NCI-H1436 (cell line): ENCODE measurements at regions not wholly inside any gene's neighbourhood (a gene's known extent, or its start where the extent isn't known, plus 50 kb on each side); places are given as distances from the start of the nearest gene placed in this dataset.

Experiments used
- DNase-seq: peaks from one replicate; lab custom pipeline; 2025; lab: John Stamatoyannopoulos, UW

DNA sequence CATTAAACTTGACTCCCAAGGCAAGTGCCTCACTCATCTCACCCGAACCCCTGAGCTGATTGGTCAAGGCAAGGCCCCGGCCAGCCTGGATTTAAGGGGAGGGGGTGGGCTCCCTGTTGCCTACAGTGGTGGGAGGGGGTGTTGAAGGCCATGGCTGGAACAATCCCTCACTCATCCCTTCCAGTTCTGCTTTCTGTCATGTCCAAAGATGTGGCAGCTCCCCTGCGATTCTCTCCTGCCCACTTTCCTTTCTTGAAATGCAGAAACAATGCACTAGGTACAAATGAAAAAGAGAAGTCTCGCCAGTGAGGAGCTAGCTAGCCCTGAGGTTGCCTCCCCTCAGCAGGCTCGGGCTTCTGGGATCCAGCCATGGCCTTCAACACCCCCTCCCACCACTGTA is 240.9 kb downstream of the SYK start:
- DNase-seq, result no peak

DNA sequence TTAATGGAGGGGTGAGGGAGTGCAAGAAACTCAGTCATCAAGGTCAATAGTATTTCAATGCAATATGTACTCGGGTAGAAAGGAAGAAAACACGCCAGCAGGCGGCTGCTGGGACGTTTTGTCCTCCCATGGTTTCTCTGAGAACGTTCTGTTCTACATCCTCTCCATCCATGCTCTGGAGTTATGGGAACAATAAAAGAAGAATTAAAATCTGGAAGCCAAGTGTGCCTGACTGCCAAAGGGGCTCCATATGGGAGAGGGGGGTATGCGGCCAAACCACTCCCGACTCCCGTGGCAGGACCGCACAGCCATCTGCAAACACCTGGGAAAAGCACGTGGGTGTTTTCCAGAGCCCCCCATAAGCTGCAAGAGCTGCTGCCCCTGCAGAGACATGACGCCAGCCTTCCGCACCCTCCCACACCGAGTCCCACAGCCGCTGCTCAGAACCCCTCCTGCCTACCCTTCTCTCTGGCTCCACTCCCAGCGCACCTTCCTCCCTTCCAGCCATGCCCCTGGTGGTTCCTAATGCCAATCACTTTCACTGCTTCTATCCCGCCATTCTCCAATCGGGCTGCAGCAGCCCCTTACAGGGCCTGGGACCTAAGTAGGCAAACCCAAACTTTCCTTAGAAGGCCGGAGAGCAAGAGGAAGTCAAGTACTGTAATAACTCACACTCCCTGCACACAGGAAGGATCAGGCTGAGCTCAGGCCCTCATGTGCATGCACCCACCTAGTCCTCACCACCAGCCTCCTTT is 241.6 kb downstream of the SYK start:
- DNase-seq, result no peak

DNA sequence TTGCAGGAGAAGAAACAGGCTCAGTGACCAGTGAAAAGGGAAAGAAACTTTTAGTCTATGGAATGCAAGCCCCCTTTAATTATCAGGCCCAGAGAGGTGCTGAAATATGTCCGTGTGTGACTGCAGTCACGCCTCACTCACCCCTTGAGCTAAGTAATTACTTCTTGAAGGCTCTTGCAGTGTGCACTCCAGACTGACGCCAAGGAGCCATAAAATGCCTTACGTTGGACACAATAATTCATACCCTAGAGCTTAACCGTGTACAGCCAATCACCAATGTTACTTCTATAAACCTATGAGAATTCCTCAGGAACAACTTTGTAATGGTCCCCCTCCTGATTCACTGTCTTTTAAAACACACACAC is 242.2 kb downstream of the SYK start:
- DNase-seq, result no peak

DNA sequence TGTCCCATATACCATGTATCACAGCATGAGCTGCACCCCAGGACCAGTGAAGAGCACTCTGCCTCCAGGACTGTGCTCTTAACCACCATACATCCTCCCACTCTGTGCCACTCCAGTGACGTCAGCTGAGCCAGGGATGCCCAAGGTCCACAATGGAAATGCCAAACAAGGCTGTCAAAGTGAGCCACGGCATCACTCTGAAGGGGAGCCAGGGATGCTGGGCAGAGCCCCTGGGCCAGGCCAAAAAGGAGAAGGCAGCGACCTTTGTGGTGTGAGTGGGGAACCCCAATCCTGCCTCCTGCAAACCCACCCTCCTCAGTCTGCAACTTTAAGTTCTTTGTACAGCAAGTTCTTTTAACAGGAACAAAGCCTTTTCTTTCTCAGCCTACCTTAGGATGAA is 242.7 kb downstream of the SYK start:
- DNase-seq, result no peak

DNA sequence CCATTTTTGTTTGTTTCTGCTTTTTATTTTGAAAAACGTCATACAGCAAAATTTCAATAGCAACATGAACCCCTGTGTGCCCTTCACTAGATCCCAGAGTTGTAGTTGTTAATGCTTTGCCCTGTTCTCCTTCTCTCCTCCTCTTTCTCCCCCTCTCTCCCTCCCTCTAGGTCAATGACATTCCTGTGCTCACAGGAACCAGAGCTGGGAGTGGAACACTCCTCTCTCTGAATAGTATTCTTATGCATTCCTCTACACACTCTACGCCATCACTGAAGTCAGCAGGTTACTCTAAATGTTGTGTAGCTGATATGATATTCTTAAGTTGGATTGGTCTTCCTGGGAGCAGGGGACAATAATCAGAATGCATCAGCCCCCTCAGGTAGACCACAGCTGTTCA is 243.4 kb downstream of the SYK start:
- DNase-seq, result no peak

DNA sequence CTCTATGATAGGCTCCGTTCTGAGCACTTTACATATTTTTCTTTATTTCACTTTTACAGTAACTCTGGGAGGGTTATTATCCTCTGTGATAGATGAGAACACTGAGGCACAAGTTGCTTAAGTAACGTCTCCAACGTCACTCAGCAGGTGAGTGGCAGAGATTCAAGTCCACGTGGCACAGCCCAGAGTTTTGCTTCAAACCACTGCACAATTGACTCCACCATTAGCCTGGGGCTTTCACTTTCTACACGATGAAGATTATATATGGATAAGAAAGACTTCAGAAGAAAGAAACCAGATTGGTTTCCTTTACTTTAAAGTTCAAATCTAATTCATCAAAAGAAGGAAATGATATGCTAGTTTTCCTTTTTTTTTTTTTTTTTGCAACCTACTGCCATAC is 245.9 kb downstream of the SYK start:
- DNase-seq, result no peak

DNA sequence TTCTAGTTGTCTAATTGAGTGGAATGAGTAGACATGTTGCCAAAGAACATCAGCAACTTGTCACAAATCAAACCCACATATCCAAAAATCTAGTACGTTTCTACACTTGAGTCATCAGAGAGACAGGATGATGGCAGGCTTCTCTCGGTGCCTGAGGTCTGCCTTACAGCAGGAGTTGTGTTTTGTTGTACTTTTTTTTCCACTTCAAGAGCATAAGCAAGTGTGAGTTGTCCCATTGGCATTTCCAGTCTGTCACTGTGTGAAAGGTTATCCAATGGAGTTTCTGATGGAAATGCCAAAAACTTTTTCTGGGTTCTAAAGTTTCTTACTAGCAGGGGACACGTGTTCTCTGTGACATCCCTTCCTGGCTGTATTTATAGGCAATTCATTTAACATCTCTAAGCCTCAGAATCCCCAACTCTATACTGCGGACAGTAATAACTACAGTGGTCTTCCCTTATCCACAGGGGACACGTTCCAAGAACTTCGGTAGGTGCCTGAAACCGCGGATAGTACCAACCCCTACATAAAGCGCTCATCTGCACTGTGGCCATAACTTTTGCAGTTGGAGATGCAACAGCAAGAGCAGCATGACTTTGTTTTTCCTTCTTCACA is 246.5 kb downstream of the SYK start:
- no peak for DNase-seq

DNA sequence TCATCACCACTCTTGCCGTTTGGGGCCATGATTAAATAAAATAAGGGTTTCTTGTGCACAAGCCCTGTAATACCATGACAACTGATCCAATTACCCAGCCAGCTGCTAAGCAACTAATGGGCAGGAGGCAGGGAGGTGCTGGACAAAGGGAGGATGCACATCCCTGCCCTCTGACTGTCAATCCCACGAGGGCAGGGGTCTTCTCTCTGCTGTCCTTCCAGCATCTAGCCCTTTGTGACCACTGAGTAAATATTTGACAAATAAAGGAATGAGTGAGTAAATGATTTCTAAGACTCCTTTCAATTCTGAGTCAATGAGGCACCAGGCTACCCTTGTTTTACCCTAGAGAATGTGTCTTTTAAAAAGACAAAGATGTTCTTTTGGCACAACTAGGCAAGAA is 247.1 kb downstream of the SYK start:
- no peak for DNase-seq

DNA sequence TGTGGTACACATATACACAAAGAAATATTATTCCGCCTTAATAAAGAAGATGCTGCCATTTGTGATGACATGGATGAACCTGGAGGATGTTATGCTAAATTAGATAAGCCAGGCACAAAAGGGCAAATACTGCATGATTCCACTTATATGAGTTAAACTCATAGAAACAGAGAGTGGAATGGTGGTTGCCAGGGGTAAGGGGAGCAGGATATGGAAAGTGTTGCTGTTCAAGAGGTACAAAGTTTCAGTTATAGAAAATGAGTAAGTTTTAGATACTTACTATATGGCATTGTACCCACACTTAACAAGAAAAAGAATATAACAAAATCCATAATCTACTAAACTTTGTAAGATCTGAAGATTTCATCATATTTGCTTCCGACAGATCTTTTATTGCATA is 252.2 kb downstream of the SYK start:
- no peak for DNase-seq

DNA sequence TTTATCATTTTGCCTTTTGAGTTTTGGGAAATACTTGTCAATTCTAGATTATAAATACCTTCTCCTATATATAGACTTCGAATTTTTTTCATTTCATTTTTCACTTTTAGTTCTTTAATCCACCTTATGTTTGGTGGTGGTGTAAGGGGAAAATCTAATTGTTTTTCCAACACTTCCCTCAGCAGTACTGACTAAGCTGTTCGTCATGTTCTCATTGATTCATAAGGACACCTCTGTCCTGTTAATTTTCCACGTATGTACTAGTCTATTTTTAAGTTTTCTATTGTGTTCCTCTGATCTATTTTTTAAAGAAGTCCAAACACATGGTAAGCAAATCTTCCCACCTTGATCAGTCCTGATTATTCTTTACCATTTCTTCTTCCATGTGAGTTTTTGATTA is 254.2 kb downstream of the SYK start:
- DNase-seq, result no peak

DNA sequence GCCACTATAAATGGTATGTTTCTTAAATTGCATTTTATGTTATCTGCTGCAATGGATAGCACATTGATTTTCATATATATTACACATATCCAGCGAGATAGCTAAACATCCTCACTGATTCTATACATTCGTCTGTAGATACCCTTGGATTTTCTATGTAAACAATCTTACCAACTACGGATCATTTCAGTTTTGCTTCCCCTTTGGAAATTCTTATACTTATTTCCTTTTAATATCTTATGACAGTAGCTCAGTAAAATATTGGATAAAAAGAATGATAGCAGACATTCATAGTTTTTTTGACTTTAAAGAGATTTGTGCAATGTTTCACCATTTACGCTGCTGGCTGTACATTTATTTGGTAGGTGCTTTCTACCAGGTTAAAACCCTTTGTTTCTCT is 254.9 kb downstream of the SYK start:
- no peak for DNase-seq

DNA sequence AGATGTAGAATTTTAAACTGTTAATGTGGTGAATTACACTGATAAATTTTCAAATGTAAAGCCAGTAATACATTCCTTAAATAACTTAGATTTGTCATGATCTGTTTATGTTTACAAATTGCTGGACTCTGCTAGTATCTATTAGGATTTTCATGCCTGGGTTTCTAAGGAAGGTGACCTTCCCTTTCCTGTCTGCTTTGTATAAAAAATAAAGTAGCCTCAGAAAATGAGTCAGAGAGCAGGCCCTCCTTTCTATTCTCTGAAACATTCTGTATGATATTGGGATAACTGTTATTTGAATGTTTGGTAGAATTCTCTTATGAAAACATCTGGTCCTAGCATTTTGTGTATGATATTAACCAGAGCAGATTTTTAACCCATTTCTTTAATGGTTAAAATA is 255.3 kb downstream of the SYK start:
- DNase-seq, result no peak

DNA sequence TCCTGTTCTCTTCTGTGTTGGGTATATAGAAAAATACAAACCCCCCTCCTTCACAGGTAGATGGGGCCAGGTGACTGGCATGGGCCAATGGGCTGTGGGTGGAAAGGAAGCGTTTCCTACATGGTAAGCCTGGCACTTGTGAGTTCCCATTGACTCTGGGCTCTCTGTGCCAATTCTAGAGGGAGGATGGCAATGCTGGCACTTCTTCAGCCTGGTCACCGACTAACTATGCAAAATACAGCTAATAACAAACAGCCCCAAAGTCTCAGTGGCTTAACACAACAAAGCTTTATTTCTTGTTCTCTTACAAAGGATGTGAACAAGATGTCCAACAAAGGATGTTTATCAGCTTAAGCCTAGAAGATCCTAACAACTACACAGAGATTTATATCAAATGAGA is 258.1 kb downstream of the SYK start:
- DNase-seq, result no peak

DNA sequence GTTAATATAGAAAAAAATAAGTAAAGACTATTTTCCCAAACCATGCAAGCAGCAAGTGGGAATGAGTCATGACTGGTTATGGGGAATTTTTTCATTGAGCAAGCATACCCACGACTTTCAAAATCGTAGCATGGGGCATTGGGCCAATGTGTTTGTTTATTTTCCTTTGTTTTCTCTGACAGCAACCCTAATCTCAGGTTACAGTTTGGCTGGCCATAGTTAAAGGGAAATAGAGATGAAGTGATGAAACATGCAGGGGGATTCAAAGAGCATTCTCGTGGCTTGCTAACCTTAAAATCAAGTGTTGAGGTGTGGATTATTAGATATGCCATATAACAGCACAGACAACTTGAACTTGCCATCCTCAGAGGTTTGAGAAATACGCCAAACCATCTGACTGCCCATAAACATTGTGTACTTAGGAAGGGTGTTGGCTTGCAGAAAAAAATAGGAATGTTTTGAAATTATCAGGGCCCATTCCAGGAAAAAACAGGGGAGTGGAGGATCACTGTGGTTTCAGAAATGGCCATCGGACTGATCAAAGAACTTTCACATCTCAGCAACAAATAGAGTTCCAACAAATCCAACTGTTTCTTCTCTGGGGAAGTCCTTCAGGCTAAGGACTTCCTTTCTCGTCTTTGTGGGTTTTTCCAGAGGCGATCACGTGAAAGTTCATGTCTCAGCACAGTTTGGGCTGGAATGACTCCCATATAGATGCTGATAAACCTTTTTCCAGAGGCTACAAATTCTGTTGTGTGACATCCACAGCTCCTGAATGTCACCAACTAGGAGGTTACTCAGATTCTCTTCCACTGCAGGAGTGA is 259.1 kb downstream of the SYK start:
- no peak for DNase-seq

DNA sequence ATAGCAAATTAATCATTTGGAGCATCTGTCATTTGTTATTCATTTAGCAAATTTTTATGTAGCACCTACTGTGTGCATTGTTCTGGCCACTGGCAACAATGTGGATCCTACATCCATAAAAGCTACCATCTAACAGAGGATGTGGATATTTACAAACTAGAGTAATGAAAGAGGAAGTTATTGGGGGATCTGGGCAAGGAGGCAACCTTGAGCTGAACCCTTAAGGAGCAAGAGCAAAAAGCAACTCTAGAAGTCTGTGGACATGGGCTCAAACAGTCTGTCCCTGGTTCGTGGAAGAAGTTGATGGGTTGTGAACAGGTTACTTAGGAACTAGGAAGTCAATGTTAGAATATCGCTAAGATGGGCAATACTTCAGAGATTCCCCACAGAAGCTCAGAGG is 259.9 kb downstream of the SYK start:
- no peak for DNase-seq

DNA sequence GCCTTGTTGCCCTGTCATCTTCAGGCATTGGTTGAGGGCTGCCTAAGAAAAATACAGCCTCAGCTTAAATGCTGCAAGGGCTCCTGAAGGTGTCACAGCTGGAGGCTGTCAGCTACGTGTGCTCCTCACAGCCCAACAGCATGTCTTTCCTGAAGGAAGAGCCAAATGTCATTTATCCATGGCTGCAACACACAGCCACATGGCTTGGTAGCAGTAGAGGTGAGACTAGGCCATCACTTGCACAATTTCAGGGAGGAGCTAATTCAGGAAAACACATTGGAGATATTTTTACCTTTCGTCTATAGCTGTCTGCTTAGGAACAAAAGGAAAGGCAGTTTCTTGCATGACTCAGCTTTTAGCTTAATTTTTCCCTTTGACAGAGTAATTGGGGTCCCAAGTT is 260.7 kb downstream of the SYK start:
- DNase-seq, result no peak

DNA sequence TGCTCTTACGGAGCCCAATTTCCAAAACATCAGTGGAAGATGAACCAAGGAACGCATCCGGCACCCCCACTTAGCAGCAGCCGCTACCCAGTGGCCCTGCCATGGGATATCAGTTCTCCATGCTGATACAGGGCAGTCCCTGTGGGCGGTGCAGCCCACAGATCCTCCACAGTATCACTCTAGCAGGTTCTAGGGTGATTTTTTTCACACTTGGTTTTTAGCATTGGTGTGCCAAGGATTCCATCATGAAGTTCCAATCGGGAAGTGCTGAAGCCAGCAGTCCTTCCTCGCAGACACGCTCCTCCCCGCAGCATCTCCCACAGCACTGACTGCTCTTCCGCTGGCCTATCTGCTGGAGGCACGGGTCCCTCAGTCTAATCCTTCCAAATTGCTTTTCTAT is 261.9 kb downstream of the SYK start:
- no peak for DNase-seq

DNA sequence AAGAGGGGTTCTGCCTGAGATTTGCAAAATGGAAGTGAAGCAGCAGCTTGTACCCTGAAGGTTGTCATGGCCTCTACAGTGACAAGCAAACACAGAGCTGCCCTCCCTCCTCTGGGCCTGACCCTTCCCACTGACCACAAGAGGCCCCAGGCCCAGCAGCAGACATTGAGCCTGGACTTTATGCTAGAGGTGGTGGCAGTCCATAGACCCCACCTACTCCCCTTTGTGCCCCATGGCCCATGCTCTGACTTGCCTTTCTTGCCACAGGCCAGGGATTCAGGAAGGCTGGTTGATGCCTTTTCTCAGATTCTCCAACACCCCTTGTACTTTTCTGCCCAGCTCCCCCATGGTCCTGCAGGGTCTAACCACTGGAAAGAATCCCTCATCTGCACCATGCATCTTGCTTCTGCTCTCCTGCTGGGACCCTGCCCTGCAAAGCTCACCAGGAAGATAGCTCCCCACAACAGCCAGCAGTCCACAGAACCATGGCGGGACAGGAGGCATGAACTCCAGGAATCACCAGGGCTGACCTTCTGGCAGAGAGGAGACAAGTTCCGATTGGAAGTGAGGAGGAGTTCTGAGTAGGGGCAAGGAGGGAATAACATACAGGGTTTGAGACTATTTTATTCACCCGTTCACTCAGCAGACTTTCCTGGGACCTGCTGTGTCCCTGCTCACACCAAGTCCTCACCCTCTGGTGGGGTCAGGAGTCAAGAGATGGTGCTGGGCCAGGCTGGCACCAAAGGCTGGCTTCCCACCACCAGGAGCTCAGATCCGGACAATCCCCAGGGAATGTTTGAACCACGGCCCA is 263.8 kb downstream of the SYK start:
- no peak for DNase-seq

DNA sequence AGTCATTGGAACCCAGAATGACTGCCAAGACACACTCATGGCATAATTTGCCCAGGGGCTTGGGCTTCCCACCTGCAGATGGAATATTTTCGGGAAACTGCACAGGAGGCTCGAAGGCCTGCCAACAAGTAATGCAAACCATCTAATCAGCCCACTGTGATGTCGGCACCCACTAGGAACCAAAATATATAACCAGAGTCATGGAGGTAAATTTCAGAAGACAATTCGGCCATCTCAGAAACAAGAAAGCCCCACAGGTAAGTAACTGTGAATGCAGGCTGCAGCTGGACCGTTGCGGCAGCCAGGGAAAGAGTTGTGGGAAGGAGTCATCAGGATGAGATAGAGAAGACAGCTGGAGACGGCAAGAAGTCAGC is 264.4 kb downstream of the SYK start:
- DNase-seq, result no peak

DNA sequence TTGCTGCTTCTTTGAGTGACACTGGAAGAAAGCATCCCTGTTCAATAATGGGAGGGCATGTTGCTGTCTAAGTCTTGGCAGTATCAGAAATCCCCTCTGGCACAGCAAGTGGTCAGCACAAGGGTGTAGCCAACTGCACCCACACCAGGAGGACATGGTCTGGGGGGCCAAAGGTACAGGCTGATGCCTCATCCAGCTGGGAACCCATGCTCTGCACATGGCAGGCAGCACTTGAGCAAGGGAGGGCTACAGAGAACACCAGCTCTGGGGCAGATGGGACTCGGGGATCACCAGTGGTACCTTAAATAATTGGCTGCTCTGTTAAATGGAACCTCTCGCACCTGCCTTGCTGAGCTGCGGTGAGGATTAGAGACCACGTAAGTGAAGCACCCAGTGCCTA is 265.2 kb downstream of the SYK start:
- no peak for DNase-seq

DNA sequence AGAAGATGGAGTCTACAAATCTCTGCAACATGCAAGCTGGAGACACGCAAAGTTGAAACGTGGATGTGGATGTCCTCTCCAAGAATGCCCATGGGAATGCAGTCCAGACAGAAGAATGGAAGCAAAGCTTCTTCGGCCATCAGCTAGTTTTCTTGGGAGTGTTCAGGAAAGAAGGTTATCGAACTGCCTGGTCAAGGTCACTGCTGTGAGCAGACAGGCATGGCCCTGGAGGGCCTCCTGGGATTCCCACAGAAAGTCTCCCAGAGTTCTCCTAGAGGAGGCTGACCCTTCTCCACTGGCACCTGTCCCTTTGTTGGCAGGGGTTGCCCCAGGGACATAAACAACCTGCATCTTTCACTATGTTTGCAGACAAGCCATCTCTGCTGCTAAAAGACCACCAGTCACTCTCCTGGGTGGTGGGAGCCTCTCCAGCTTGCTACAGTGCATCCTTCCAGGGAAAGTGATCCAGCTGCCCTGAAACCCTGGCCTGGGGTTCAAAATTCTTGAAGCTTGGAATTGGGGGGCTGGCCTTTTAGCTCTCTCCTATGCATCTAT is 265.8 kb downstream of the SYK start:
- no peak for DNase-seq
